ENCODE measurements at regions not wholly inside any gene's neighbourhood (a gene's known extent, or its start where the extent isn't known, plus 50 kb on each side); places are given as distances from the start of the nearest gene placed in this dataset.

- Histone ChIP-seq H4K20me1 (ENCODE audit: insufficient read depth, poor library complexity, severe bottlenecking) (no peaks in the 10 kb centered on the region), H2AFZ (no peak overlapping the region), H3K4me1 (ENCODE audit: insufficient read depth) (no peaks in the 10 kb centered on the region), H3K36me3 (replicated peaks; ENCODE audit: insufficient read depth, low read depth) (no peaks in the 10 kb centered on the region), H3K4me3 (no peak overlapping the region), H3K27ac (no peak overlapping the region), H3K4me2 (no peak overlapping the region), H3K9me3 (ENCODE audit: low read depth) (no peaks in the 10 kb centered on the region), H3K79me2 (no peaks in the 10 kb centered on the region), H3K9me2 (replicated peaks; ENCODE audit: insufficient read depth) (no peaks in the 10 kb centered on the region), H3K27me3 (no peaks in the 10 kb centered on the region)
- TF ChIP-seq CTCF (IDR thresholded peaks at IDR 0.05; ENCODE audit: poor library complexity) (no peak), EZH2phosphoT487 (IDR thresholded peaks at IDR 0.05; ENCODE audit: low read depth, severe bottlenecking, unreplicated experiment) (no peak), EZH2 (IDR thresholded peaks at IDR 0.05; ENCODE audit: borderline replicate concordance) (no peak)
- WGBS (ENCODE audit: low lambda C conversion rate, missing lambda C conversion rate) = 80% methylated on average over 9 of the region's 9 CpGs
- no peak for DNase-seq (ENCODE audit: low spot score)
Measured at GRCh38 chr11:112374486-112375140, 114.0 kb upstream of the PLET1 start.

DNA sequence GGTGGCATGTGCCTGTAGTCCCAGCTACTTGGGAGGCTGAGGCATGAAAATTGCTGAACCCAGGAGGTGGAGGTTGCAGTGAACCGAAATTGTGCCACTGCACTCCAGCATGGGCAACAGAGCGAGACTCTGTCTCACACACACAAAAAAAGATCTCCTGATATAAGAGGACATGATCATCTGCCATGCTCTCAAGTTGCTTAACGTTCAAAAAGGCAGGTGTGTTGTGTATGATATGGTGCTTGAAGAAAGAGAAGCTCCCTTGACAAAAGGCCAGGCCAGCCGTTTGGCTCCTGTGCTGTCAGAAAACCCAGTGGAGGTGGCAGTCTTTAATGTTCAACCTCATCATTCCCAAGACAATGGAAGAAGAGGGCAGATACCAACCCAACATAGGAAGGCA is 117.3 kb upstream of the PLET1 start:
- H3K9me3 ChIP-seq (ENCODE audit: low read depth) = no peaks in the 10 kb centered on the region
- no peak for TF ChIP-seq EZH2phosphoT487 (IDR thresholded peaks at IDR 0.05; ENCODE audit: low read depth, severe bottlenecking, unreplicated experiment)
- no peak for TF ChIP-seq CTCF (IDR thresholded peaks at IDR 0.05; ENCODE audit: poor library complexity)
- no peak for TF ChIP-seq EZH2 (IDR thresholded peaks at IDR 0.05; ENCODE audit: borderline replicate concordance)
- H4K20me1 ChIP-seq (ENCODE audit: insufficient read depth, poor library complexity, severe bottlenecking) = no peaks in the 10 kb centered on the region
- no peak overlapping the region for H3K4me2 ChIP-seq
- WGBS (ENCODE audit: low lambda C conversion rate, missing lambda C conversion rate) = 95% methylated on average over 4 of the region's 4 CpGs
- H2AFZ ChIP-seq = no peak overlapping the region
- no peak overlapping the region for H3K4me3 ChIP-seq
- no peaks in the 10 kb centered on the region for H3K27me3 ChIP-seq
- H3K36me3 ChIP-seq (replicated peaks; ENCODE audit: insufficient read depth, low read depth) = no peaks in the 10 kb centered on the region
- no peaks in the 10 kb centered on the region for H3K9me2 ChIP-seq (replicated peaks; ENCODE audit: insufficient read depth)
- DNase-seq (ENCODE audit: low spot score) = no peak
- H3K4me1 ChIP-seq (ENCODE audit: insufficient read depth) = no peaks in the 10 kb centered on the region
- H3K27ac ChIP-seq = no peak overlapping the region
- H3K79me2 ChIP-seq = no peaks in the 10 kb centered on the region

DNA sequence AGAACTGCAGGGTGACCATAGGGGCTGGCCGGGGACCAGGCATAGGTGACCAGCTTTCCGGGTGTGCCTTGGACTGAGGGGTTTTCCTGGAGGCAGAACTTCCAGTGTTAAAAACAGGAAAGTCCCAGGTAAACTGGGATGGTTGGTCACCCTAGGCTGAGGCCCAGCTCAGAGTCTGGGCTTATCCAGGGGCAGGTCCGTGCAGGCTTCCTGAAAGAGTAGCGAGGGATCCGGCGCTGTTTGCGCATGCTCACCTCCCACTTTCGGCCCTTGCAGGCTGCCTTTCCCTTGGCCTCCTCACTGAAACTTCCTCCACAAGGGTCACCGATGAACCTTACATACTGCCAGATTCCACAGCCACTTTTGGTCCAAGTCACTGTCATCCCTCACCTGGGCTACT is 119.8 kb upstream of the PLET1 start:
- Histone ChIP-seq H3K9me3 (ENCODE audit: low read depth) (no peaks in the 10 kb centered on the region), H3K27me3 (no peaks in the 10 kb centered on the region), H3K27ac (no peak overlapping the region), H3K79me2 (no peaks in the 10 kb centered on the region), H3K9me2 (replicated peaks; ENCODE audit: insufficient read depth) (no peaks in the 10 kb centered on the region), H4K20me1 (ENCODE audit: insufficient read depth, poor library complexity, severe bottlenecking) (no peaks in the 10 kb centered on the region), H3K36me3 (replicated peaks; ENCODE audit: insufficient read depth, low read depth) (no peaks in the 10 kb centered on the region), H3K4me2 (no peak overlapping the region), H3K4me1 (ENCODE audit: insufficient read depth) (no peaks in the 10 kb centered on the region), H2AFZ (no peak overlapping the region), H3K4me3 (no peak overlapping the region)
- WGBS (ENCODE audit: low lambda C conversion rate, missing lambda C conversion rate) = 97% methylated on average over 9 of the region's 9 CpGs
- DNase-seq (ENCODE audit: low spot score) = no peak
- no peak for TF ChIP-seq EZH2phosphoT487 (IDR thresholded peaks at IDR 0.05; ENCODE audit: low read depth, severe bottlenecking, unreplicated experiment)

- WGBS (ENCODE audit: low lambda C conversion rate, missing lambda C conversion rate) = 80% methylated on average over 5 of the region's 5 CpGs
- Histone ChIP-seq H3K27ac (no peak overlapping the region), H3K79me2 (no peaks in the 10 kb centered on the region), H4K20me1 (ENCODE audit: insufficient read depth, poor library complexity, severe bottlenecking) (no peaks in the 10 kb centered on the region), H3K9me3 (ENCODE audit: low read depth) (no peaks in the 10 kb centered on the region), H3K4me1 (ENCODE audit: insufficient read depth) (no peaks in the 10 kb centered on the region), H3K27me3 (no peaks in the 10 kb centered on the region), H3K36me3 (replicated peaks; ENCODE audit: insufficient read depth, low read depth) (no peaks in the 10 kb centered on the region), H2AFZ (no peak overlapping the region), H3K9me2 (replicated peaks; ENCODE audit: insufficient read depth) (no peaks in the 10 kb centered on the region), H3K4me2 (no peak overlapping the region), H3K4me3 (no peak overlapping the region)
- DNase-seq (ENCODE audit: low spot score) = no peak
- TF ChIP-seq CTCF (IDR thresholded peaks at IDR 0.05; ENCODE audit: poor library complexity) (no peak), EZH2phosphoT487 (IDR thresholded peaks at IDR 0.05; ENCODE audit: low read depth, severe bottlenecking, unreplicated experiment) (no peak), EZH2 (IDR thresholded peaks at IDR 0.05; ENCODE audit: borderline replicate concordance) (no peak)
Measured at GRCh38 chr11:112381578-112381977, 120.9 kb upstream of the PLET1 start.

All from hepatocyte (in vitro differentiated cells).